GM19351 (cell line): ENCODE measurements at regions not wholly inside any gene's neighbourhood (a gene's known extent, or its start where the extent isn't known, plus 50 kb on each side); places are given as distances from the start of the nearest gene placed in this dataset.
"Not testable (repeated sequence)": the region's sequence is repeated elsewhere in the genome, so short reads cannot be mapped to it uniquely, and the experiment has no call there.

ENCODE experiments used
- ATAC-seq: cut with Tn5 transposase; IDR thresholded peaks from one replicate; pipeline ENCODE4 v1.9.1; 2021; ENCODE audit warnings: mild to moderate bottlenecking, moderate library complexity; ENCODE audit not compliant: unreplicated experiment

GRCh38 chr11:100409267-100409666 is 277.8 kb upstream of the ARHGAP42 start:
- ATAC-seq, result not testable (repeated sequence)

GRCh38 chr11:100419518-100419917 is 267.6 kb upstream of the ARHGAP42 start:
- no peak for ATAC-seq

DNA sequence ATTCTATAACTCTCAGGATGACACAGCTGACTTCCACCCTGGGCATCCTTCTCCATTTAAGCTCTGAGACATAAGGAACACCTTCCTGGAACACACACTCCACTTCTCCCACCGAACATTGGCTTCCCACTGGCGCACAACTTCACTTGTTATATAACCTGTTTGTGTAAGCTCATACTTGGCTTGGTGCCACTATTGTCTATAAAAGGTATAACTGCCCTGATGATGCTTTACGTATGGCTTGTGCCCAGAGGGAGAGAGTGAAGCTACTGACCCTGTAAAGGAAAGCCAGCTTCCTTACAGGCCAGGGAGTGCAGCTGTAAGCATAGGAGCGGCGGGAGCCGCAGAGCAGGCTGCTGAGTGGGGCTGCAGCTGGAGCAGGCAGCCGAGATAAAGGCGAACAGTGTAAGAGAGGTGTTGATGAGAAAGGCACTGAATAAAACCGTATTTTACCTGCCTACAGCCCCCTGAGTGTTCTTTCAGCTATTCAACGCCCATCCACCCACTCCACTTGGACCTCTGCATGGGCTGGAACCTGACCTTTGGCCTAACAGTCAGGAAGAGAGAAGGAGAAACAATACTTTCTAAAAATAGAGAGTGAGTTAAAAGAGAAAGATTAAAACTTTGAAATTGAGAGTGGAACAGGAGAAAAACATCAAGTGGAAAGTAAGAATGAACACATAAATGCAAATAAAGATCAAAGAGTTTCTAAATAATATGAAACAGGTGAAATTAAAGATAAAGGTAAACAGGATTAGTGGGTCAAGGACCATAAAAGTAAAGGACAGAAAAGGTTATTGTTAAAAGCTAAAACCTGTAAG is 252.1 kb upstream of the ARHGAP42 start:
- no peak for ATAC-seq

DNA sequence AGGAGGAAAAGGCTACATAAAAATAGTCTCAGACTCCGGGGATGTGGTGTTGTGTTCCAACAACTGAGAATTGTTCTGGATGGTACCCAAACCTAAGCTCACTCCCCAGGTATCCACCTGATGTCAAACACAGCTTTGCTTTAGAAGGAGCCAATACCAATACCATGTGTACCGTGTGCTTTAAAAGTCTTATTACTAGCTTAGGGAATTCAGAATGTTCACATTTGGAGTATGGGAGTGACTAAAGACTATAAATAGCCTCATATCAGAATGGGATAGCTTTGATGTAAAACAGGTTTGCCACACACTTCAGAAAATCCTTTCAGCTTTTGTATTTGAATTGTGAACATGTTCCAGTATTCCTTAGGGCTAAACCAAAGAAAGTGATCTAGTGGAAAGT is 248.7 kb upstream of the ARHGAP42 start:
- no peak for ATAC-seq

- ATAC-seq, result no peak
These were observed 246.0 kb upstream of the ARHGAP42 start for GRCh38 chr11:100441086-100441485.

GRCh38 chr11:100442017-100442416 is 245.1 kb upstream of the ARHGAP42 start:
- ATAC-seq, result no peak

GRCh38 chr11:100445231-100445735 is 241.8 kb upstream of the ARHGAP42 start:
- ATAC-seq, result no peak

DNA sequence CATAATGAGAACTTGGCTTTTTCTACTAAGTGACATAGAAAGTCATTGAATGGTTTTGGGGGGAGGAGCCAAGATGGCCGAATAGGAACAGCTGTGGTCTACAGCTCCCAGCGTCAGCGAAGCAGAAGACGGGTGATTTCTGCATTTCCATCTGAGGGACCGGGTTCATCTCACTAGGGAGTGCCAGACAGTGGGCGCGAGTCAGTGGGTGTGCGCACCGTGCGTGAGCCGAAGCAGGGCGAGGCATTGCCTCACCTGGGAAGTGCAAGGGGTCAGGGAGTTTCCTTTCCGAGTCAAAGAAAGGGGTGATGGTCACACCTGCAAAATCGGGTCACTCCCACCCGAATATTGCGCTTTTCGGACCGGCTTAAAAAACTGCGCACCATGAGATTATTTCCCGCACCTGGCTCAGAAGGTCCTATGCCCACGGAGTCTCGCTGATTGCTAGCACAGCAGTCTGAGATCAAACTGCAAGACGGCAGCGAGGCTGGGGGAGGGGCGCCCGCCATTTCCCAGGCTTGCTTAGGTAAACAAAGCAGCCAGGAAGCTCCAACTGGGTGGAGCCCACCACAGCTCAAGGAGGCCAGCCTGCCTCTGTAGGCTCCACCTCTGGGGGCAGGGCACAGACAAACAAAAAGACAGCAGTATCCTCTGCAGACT is 235.2 kb upstream of the ARHGAP42 start:
- not testable (repeated sequence) for ATAC-seq

- ATAC-seq, result no peak
These were observed 227.3 kb upstream of the ARHGAP42 start for GRCh38 chr11:100459811-100460210.

DNA sequence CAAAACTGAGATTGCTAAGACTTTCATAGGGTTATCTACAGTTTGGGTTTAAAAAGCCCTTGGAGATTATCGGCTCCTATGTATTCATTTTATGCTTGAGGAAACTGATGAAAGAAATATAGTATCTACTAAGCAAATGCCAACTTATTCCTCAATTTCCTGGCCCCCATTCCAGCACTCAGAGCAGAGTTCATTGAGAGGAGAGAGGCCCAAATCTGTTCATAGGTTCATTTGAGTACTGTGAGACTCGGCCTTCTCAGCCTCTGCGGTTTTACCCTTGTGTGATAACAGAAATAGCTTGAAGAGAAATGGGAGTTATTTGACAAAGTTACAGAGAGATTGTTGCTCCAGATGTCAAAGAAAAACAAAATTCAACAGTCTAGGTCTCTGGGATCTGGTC is 226.7 kb upstream of the ARHGAP42 start:
- no peak for ATAC-seq

DNA sequence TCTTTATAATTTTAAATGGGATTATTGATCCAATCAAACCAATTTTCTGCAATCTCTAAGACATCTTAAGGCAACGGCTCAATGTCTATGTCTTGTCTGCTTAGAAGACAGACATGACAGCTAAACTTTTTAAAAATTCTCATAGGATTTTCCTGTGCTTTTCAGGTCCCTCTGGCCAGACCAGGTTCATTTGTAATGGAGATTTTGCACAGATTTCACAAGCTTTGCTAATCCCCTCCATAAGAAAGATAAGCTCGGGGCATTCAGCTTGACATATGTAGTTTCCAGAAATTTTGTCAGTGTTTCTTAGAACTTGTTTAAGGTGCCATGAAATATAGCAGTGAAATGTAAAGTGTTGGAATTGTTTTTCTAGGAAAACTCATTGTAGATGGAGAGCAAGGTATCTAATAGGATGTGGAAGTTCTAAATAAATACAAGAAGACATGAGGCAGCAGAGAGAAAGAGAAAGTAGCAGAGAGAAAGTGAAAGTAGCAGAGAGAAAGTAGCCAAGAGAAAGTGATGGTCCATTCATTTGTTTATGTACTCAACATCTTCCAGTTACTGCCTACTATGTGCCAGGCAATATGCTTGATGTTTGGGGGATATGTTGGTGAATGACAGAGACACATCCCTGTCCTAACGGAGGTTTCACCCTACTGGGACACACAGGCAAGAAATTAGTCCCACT is 219.1 kb upstream of the ARHGAP42 start:
- ATAC-seq, result peak; percentile 61

- no peak for ATAC-seq
These were observed 217.3 kb upstream of the ARHGAP42 start for GRCh38 chr11:100469835-100470234.

DNA sequence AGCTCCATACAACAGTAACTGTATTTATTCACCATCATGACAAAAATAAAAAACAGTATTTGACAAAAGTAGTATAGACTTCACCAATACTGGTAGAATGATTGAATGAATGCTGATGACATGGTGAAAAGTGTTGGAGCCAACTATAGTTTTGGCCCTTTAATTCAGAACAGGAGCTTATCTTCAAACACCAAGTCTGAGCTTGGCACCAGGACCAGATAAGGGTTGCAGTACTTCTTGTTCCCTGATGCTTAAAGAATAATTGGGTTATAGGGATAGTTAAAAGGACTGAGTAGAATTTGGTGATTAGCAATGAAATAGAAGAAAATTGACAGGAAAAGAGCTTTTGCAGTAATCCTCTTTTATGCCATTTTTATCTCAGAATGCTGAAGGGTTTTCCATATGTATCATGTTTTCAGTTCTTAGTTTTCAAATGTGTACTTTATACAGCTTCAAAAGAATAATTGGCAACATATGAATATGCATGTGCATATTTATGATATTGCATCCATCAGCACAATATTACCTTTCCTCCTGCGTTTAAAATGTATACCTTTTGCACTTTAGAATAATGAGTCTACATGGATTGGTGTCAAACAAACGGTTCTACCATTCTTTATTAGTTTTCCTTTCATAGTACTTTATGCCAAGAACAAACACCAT is 214.2 kb upstream of the ARHGAP42 start:
- no peak for ATAC-seq

- ATAC-seq, result no peak
These were observed 213.7 kb upstream of the ARHGAP42 start for GRCh38 chr11:100473390-100473740.

GRCh38 chr11:100484948-100485347 is 202.1 kb upstream of the ARHGAP42 start:
- ATAC-seq, result no peak

DNA sequence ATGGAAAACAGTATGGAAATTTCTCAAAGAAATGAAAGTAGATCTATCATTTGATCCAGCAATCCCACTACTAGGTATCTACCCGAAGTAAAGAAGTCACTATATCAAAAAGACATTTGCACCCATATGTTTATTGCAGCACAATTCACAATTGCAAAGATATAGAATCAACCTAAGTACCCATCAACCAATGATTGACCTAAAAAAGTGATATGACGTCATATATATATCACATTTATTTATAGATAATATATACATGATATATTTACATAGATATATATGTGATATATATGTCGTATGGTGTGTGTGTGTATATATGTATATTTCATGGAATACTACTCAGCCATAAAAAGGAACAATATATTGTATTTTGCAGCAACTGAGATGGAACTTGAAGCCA is 188.3 kb upstream of the ARHGAP42 start:
- no peak for ATAC-seq

- no peak for ATAC-seq
These were observed 185.6 kb upstream of the ARHGAP42 start for GRCh38 chr11:100501450-100501849.

GRCh38 chr11:100512475-100512874 is 174.6 kb upstream of the ARHGAP42 start:
- no peak for ATAC-seq

DNA sequence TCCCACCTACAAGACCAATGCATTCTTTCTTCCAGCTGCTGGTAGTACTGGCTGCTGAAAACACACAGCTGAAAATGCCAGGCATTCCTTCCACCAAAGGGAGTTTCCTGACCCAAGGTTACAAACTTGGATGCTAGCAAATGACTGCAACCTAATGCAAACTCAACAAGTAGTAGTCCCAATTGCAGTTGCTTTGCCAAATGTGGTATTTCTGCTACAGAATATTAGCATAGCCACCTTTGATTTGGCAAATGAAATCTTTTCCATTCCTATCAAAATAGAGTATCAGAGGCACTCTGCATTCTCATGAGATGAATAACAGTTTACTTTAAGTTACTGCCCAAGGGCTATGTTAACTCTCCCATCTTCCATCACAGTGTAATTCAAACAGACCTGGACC is 172.0 kb upstream of the ARHGAP42 start:
- no peak for ATAC-seq

DNA sequence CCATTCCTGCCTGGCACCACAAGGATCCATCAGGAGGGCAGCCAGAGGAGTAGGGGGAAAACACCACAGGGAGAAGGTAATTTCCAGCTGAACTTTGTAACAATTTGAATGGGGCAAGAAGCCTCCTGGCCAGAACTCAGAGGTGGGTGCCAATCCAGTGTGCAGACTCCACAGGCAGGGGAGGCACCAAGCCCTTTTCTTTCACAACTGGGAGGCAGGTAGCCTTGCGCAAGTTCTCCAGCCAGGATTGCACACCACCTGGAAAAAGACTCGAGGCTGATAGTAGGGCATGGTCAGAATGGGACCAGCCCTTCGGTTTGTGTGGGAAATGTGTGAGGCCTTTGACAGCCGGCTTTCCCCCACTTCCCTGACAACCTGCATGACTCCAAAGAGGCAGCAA is 161.9 kb upstream of the ARHGAP42 start:
- no peak for ATAC-seq

DNA sequence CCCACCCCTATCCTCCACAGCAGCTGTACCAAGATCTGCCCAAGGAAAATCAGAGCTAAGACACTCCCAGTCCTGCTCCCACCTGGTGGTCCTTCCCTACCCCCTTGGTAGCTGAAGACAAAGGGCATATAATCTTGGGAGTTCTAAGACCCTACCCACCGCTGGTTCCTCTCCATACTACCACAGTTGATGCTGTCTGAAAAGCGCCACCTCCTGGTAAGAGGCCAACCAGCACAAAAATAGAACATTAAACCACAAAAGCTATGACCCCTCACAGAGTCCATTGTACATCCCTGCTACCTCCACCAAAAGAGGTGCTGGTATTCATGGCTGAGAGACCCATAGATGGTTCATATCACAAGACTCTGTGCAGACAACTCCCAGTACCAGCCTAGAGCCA is 161.5 kb upstream of the ARHGAP42 start:
- ATAC-seq, result no peak
